HL-60 (cell line): ENCODE measurements at regions not wholly inside any gene's neighbourhood (a gene's known extent, or its start where the extent isn't known, plus 50 kb on each side); places are given as distances from the start of the nearest gene placed in this dataset.

Experiments used
- DNase-seq, 2 experiments: peaks; one replicate each; pipeline ENCODE4 v3.0.0-alpha.2; 2010 to 2020; ENCODE audit warnings: low read depth in 1 of 2, low spot score in 1 of 2
- H3K27ac ChIP-seq: fragments of 250-450 bp; sonication (Bioruptor Pico); replicated peaks from 2 replicates; pipeline ENCODE4 v1.5.1; 2020; ENCODE audit warnings: mild to moderate bottlenecking, moderate library complexity
- H3K27me3 ChIP-seq: fragments of 250-450 bp; sonication (Bioruptor Pico); 2 replicates; pipeline ENCODE4 v1.5.1; 2021; ENCODE audit warnings: mild to moderate bottlenecking, moderate library complexity; ENCODE audit not compliant: insufficient read depth, poor library complexity, severe bottlenecking
- H3K4me3 ChIP-seq: replicated peaks from 2 replicates; pipeline ENCODE4 v1.5.1; 2011; ENCODE audit warnings: mild to moderate bottlenecking, control low read depth, low read length; ENCODE audit not compliant: insufficient read depth
- CTCF ChIP-seq: IDR thresholded peaks from one replicate; pipeline ENCODE4 v1.5.1; 2011; ENCODE audit warnings: low read length, control low read depth, inconsistent platforms; ENCODE audit not compliant: insufficient read depth
- GABPA ChIP-seq: IDR thresholded peaks from 2 replicates; pipeline ENCODE4 v1.6.1; 2012; ENCODE audit warnings: low read depth
- POLR2AphosphoS5 ChIP-seq: IDR thresholded peaks from 2 replicates; pipeline ENCODE4 v1.6.1; 2012; ENCODE audit warnings: low read depth
- SPI1 ChIP-seq: IDR thresholded peaks from 2 replicates; pipeline ENCODE4 v1.6.1; 2012; ENCODE audit warnings: low read depth, mild to moderate bottlenecking, borderline replicate concordance
- TF ChIP-seq, protein P1 (sequence below): IDR thresholded peaks from 2 replicates; pipeline ENCODE4 v1.6.1; 2012; ENCODE audit warnings: low read depth; ENCODE audit not compliant: insufficient replicate concordance

DNA sequence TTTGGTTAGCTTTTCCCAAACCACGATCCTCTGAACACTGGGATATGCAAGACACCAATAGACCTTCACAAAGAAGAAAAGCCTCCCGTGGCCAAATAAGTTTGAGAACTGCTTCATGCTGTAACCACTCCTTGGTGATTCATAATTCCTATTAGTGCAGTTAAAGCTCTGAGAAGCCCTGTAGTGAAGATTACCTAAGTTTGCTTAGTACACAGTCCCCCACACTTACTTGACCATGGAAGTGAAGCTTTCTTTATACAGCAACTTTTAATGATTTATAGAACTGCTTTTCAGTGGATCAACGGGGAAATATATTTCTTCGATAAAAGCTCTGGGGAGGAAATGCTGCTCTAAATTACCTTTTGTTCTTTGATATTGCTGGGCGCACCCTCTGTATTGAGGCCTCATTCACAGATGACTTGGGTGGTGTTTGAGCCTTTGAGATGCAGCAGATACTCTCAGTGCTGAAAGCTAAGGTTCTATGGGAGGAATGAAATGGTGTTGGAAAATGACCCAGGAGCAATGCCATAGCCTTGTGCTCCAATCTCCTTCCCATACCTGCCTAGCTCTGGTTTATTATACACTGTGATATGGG lies 67.4 kb downstream of the CBLL2 start:
- Histone ChIP-seq H3K27me3 (no peaks in the 10 kb centered on the region), H3K27ac (no peak overlapping the region), H3K4me3 (no peak overlapping the region)
- TF ChIP-seq POLR2AphosphoS5 (no peak), SPI1 (no peak), GABPA (no peak), CTCF (no peak)
- TF ChIP-seq, protein P1, sequence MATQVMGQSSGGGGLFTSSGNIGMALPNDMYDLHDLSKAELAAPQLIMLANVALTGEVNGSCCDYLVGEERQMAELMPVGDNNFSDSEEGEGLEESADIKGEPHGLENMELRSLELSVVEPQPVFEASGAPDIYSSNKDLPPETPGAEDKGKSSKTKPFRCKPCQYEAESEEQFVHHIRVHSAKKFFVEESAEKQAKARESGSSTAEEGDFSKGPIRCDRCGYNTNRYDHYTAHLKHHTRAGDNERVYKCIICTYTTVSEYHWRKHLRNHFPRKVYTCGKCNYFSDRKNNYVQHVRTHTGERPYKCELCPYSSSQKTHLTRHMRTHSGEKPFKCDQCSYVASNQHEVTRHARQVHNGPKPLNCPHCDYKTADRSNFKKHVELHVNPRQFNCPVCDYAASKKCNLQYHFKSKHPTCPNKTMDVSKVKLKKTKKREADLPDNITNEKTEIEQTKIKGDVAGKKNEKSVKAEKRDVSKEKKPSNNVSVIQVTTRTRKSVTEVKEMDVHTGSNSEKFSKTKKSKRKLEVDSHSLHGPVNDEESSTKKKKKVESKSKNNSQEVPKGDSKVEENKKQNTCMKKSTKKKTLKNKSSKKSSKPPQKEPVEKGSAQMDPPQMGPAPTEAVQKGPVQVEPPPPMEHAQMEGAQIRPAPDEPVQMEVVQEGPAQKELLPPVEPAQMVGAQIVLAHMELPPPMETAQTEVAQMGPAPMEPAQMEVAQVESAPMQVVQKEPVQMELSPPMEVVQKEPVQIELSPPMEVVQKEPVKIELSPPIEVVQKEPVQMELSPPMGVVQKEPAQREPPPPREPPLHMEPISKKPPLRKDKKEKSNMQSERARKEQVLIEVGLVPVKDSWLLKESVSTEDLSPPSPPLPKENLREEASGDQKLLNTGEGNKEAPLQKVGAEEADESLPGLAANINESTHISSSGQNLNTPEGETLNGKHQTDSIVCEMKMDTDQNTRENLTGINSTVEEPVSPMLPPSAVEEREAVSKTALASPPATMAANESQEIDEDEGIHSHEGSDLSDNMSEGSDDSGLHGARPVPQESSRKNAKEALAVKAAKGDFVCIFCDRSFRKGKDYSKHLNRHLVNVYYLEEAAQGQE = no peak
- no peak for DNase-seq

GRCh38 chrX:22343192-22343591 lies 70.5 kb downstream of the CBLL2 start:
- Histone ChIP-seq H3K4me3 (no peak overlapping the region), H3K27me3 (no peaks in the 10 kb centered on the region), H3K27ac (no peak overlapping the region)
- TF ChIP-seq CTCF (no peak), POLR2AphosphoS5 (no peak), GABPA (no peak), SPI1 (no peak)
- TF ChIP-seq, protein P1 = no peak
- no peak for DNase-seq

DNA sequence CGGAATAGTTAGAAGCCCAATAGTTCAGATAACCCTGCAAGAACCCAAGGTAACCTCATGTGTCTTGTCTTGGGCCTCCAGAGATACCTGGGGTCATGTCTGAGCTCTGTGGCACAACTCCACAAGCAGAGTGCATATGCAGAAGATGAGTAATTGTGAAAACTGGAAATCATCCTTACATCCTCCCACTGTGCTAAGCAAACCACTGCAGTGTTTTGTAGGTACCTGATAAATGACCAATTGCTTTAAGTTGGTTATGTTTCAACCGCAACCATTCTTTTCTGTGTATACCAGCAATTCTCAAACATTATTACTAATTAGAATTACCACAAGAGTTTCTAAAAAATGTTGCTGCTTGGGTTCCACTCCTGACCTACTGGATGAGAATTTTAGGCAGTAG lies 73.2 kb downstream of the CBLL2 start:
- no peak for DNase-seq
- Histone ChIP-seq H3K27ac (no peak overlapping the region), H3K27me3 (no peaks in the 10 kb centered on the region), H3K4me3 (no peak overlapping the region)
- TF ChIP-seq SPI1 (no peak), CTCF (no peak), GABPA (no peak), POLR2AphosphoS5 (no peak)
- TF ChIP-seq, protein P1 = no peak
